ENCODE measurements at regions not wholly inside any gene's neighbourhood (a gene's known extent, or its start where the extent isn't known, plus 50 kb on each side); places are given as distances from the start of the nearest gene placed in this dataset.

- no peak for TF ChIP-seq TSHZ2 (CRISPR knock-in tag; IDR thresholded peaks at IDR 0.05)
- no peak for TF ChIP-seq PPARA (CRISPR knock-in tag; IDR thresholded peaks at IDR 0.05; ENCODE audit: borderline replicate concordance)
- no peak for TF ChIP-seq ZNF565 (CRISPR knock-in tag; conservative IDR thresholded peaks at IDR 0.05; ENCODE audit: low read depth)
- TF ChIP-seq ISL1 (CRISPR knock-in tag; IDR thresholded peaks at IDR 0.05): no peak
- TF ChIP-seq TCF4 (CRISPR knock-in tag; IDR thresholded peaks at IDR 0.05; ENCODE audit: borderline replicate concordance): no peak
- no peak for TF ChIP-seq PATZ1 (CRISPR knock-in tag; IDR thresholded peaks at IDR 0.05; ENCODE audit: borderline replicate concordance)
- no peak for TF ChIP-seq SNAI2 (CRISPR knock-in tag; IDR thresholded peaks at IDR 0.05)
- no peak for TF ChIP-seq OSR1 (CRISPR knock-in tag; IDR thresholded peaks at IDR 0.05)
- TF ChIP-seq ZFP3 (CRISPR knock-in tag; IDR thresholded peaks at IDR 0.05): no peak
- no peak for TF ChIP-seq CREB5 (CRISPR knock-in tag; IDR thresholded peaks at IDR 0.05; ENCODE audit: low read depth)
- no peak for TF ChIP-seq ZNF8 (CRISPR knock-in tag; IDR thresholded peaks at IDR 0.05)
Observed at GRCh38 chr2:14930441-14930840, 297.9 kb downstream of the LRATD1 start.
